IMR-90 (cell line): ENCODE measurements at regions not wholly inside any gene's neighbourhood (a gene's known extent, or its start where the extent isn't known, plus 50 kb on each side); places are given as distances from the start of the nearest gene placed in this dataset.

ENCODE experiments used
- ATAC-seq: fragments of 200-7000 bp; cut with Tn5 transposase; 2 replicates; pipeline ENCODE4 v1.9.1; 2020; ENCODE audit warnings: low read depth, mild to moderate bottlenecking, moderate library complexity
- BruUV-seq: library from RNA; stranded (reverse); fragments of 400-500 nt; replicated peaks from 2 replicates; lab custom pipeline; 2021; lab: Mats Ljungman, UMichigan
- CTCF ChIA-PET: fragments of 300-600 bp; formaldehyde crosslinking; extraction: SDS; loops from one replicate; lab custom pipeline; 2021; ENCODE audit warnings: antibody characterized with exemption; lab: Yijun Ruan, JAX
- POLR2A ChIA-PET: fragments of 300-600 bp; sonication (Branson Sonifier 250); formaldehyde crosslinking; loops from one replicate; lab custom pipeline; 2022; ENCODE audit warnings: antibody characterized with exemption; ENCODE audit not compliant: unreplicated experiment; lab: Charles Lee
- DNase-seq: peaks from one replicate; pipeline ENCODE4 v3.0.0; 2013
- H2AFZ ChIP-seq: replicated peaks from 2 replicates; pipeline ENCODE3; 2013; ENCODE audit warnings: low read length, mild to moderate bottlenecking; ENCODE audit not compliant: poor library complexity
- H2AK5ac ChIP-seq: 2 replicates; pipeline ENCODE4 v1.6.1; 2013; ENCODE audit warnings: low read depth, low read length, inconsistent platforms
- H2AK9ac ChIP-seq: replicated peaks from 2 replicates; pipeline ENCODE3; 2013; ENCODE audit warnings: mild to moderate bottlenecking, low read depth, low read length, moderate library complexity; ENCODE audit not compliant: poor library complexity
- H2BK120ac ChIP-seq: 2 replicates; pipeline ENCODE4 v1.6.1; 2013; ENCODE audit warnings: low read depth, low read length, inconsistent platforms
- H2BK15ac ChIP-seq: 3 replicates; pipeline ENCODE4 v1.6.1; 2013; ENCODE audit warnings: low read depth, low read length, inconsistent platforms
- H2BK20ac ChIP-seq: 2 replicates; pipeline ENCODE4 v1.6.1; 2013; ENCODE audit warnings: low read depth, mild to moderate bottlenecking, inconsistent platforms, low read length, moderate library complexity
- H2BK5ac ChIP-seq: 2 replicates; pipeline ENCODE4 v1.6.1; 2013; ENCODE audit warnings: mild to moderate bottlenecking, low read depth, low read length, inconsistent platforms; ENCODE audit not compliant: poor library complexity, severe bottlenecking
- H3K14ac ChIP-seq: replicated peaks from 2 replicates; pipeline ENCODE4 v1.6.1; 2013; ENCODE audit warnings: low read depth, low read length, inconsistent platforms
- H3K18ac ChIP-seq: 2 replicates; pipeline ENCODE4 v1.6.1; 2013; ENCODE audit warnings: low read depth, low read length, control low read depth
- H3K23ac ChIP-seq: 2 replicates; pipeline ENCODE4 v1.6.1; 2013; ENCODE audit warnings: low read depth, low read length, inconsistent platforms
- H3K27ac ChIP-seq: 2 replicates; pipeline ENCODE4 v1.5.1; 2013; ENCODE audit warnings: mild to moderate bottlenecking, control low read depth, low read length; ENCODE audit not compliant: insufficient read depth
- H3K27me3 ChIP-seq: 2 replicates; pipeline ENCODE4 v1.6.1; 2013; ENCODE audit warnings: low read length; ENCODE audit not compliant: control insufficient read depth, insufficient read depth
- H3K36me3 ChIP-seq: 2 replicates; pipeline ENCODE4 v1.6.1; 2013; ENCODE audit warnings: low read length, mixed read lengths; ENCODE audit not compliant: control insufficient read depth, insufficient read depth
- H3K4ac ChIP-seq: 2 replicates; pipeline ENCODE4 v1.6.1; 2013; ENCODE audit warnings: low read depth, low read length, inconsistent platforms
- H3K4me1 ChIP-seq: 2 replicates; pipeline ENCODE4 v1.6.1; 2013; ENCODE audit warnings: low read length, mixed read lengths; ENCODE audit not compliant: control insufficient read depth, insufficient read depth
- H3K4me2 ChIP-seq: 2 replicates; pipeline ENCODE4 v1.6.1; 2013; ENCODE audit warnings: low read depth, mild to moderate bottlenecking, control low read depth, low read length, moderate library complexity
- H3K4me3 ChIP-seq: 2 replicates; pipeline ENCODE4 v1.5.1; 2013; ENCODE audit warnings: low read depth, mild to moderate bottlenecking, control low read depth, low read length, moderate library complexity; ENCODE audit not compliant: insufficient read depth
- H3K56ac ChIP-seq: 2 replicates; pipeline ENCODE4 v1.6.1; 2013; ENCODE audit warnings: low read length, inconsistent platforms; ENCODE audit not compliant: insufficient read depth; ENCODE audit errors: extremely low read depth
- H3K79me1 ChIP-seq, 2 experiments: 2 replicates each; pipeline ENCODE4 v1.6.1; 2013; ENCODE audit warnings: low read length in 2 of 2, inconsistent platforms in 1 of 2, low read depth in 1 of 2
- H3K9ac ChIP-seq: 2 replicates; pipeline ENCODE4 v1.6.1; 2013; ENCODE audit warnings: low read depth, low read length, control low read depth
- H3K9me1 ChIP-seq: 2 replicates; pipeline ENCODE4 v1.6.1; 2013; ENCODE audit warnings: low read length, inconsistent platforms; ENCODE audit not compliant: insufficient read depth
- H3K9me3 ChIP-seq: 2 replicates; pipeline ENCODE4 v1.6.1; 2013; ENCODE audit warnings: low read length; ENCODE audit not compliant: control insufficient read depth, insufficient read depth
- H4K20me1 ChIP-seq: 2 replicates; pipeline ENCODE4 v1.6.1; 2013; ENCODE audit warnings: low read length, inconsistent platforms; ENCODE audit not compliant: insufficient read depth
- H4K5ac ChIP-seq: 2 replicates; pipeline ENCODE4 v1.6.1; 2013; ENCODE audit warnings: mild to moderate bottlenecking, low read depth, low read length, control low read depth
- H4K8ac ChIP-seq, 2 experiments: 2 replicates each; pipeline ENCODE4 v1.6.1; 2013; ENCODE audit warnings: low read depth in 2 of 2, low read length in 2 of 2, control low read depth in 1 of 2, inconsistent platforms in 1 of 2
- H4K91ac ChIP-seq: 2 replicates; pipeline ENCODE4 v1.6.1; 2013; ENCODE audit warnings: low read depth, low read length, inconsistent platforms; ENCODE audit not compliant: insufficient read depth
- BHLHE40 ChIP-seq: fragments of 150-350 bp; IDR thresholded peaks from 2 replicates; pipeline ENCODE4 v1.6.1; 2016; ENCODE audit warnings: mild to moderate bottlenecking, low read depth, low read length
- CEBPB ChIP-seq: IDR thresholded peaks from 2 replicates; pipeline ENCODE4 v1.6.1; 2012; ENCODE audit warnings: low read depth, low read length, improper control_type of control experiment
- CHD1 ChIP-seq: IDR thresholded peaks from 2 replicates; pipeline ENCODE4 v1.6.1; 2012; ENCODE audit warnings: low read depth, low read length, improper control_type of control experiment
- FOS ChIP-seq: fragments of 150-350 bp; IDR thresholded peaks from 2 replicates; pipeline ENCODE4 v1.6.1; 2016; ENCODE audit warnings: low read depth, low read length
- MAFK ChIP-seq: IDR thresholded peaks from 2 replicates; pipeline ENCODE4 v1.6.1; 2012; ENCODE audit warnings: low read depth, low read length, improper control_type of control experiment
- MAZ ChIP-seq: IDR thresholded peaks from 2 replicates; pipeline ENCODE4 v1.6.1; 2012; ENCODE audit warnings: low read depth, mild to moderate bottlenecking, low read length, improper control_type of control experiment, moderate library complexity, borderline replicate concordance
- MXI1 ChIP-seq: IDR thresholded peaks from 2 replicates; pipeline ENCODE4 v1.6.1; 2012; ENCODE audit warnings: low read depth, mild to moderate bottlenecking, low read length, moderate library complexity, borderline replicate concordance
- NFE2L2 ChIP-seq: fragments of 150-350 bp; IDR thresholded peaks from 2 replicates; pipeline ENCODE4 v1.6.1; 2016; ENCODE audit warnings: low read depth, mild to moderate bottlenecking, low read length
- POLR2A ChIP-seq: IDR thresholded peaks from 2 replicates; pipeline ENCODE4 v1.6.1; 2012; ENCODE audit warnings: mild to moderate bottlenecking, low read depth, low read length
- RAD21 ChIP-seq: IDR thresholded peaks from 2 replicates; pipeline ENCODE4 v1.6.1; 2012; ENCODE audit warnings: low read length, improper control_type of control experiment
- RCOR1 ChIP-seq: IDR thresholded peaks from 2 replicates; pipeline ENCODE4 v1.6.1; 2012; ENCODE audit warnings: mild to moderate bottlenecking, low read length, improper control_type of control experiment; ENCODE audit not compliant: insufficient replicate concordance
- RFX5 ChIP-seq: IDR thresholded peaks from 2 replicates; pipeline ENCODE4 v1.8.0; 2012; ENCODE audit warnings: low read depth, mild to moderate bottlenecking, low read length, moderate library complexity
- SMC3 ChIP-seq: fragments of 150-350 bp; IDR thresholded peaks from 2 replicates; pipeline ENCODE4 v1.6.1; 2016; ENCODE audit warnings: low read depth, mild to moderate bottlenecking, antibody characterized with exemption, low read length, moderate library complexity
- WGBS, 2 experiments: methylation state at CpG; one replicate each; pipeline versions ENCODE4 v1.1.5 to v1.1.7; 2013; ENCODE audit warnings: missing lambda C conversion rate in 2 of 2; ENCODE audit not compliant: insufficient read length in 1 of 2; ENCODE audit errors: extremely low coverage in 2 of 2; 5-methylcytosine and 5-hydroxymethylcytosine counted together
- dilution Hi-C: fragments of 300-500 bp; cut with HindIII; formaldehyde crosslinking; loops from one replicate; pipeline ENCODE4 v1.14.3; 2018; ENCODE audit warnings: low sequenced_read_pairs; ENCODE audit not compliant: unreplicated experiment
- in situ Hi-C: fragments of 300-500 bp; cut with MboI; formaldehyde crosslinking; loops from 3 replicates; pipeline ENCODE4 v1.14.3; 2019; ENCODE audit warnings: low sequenced_read_pairs, inconsistent platforms, mixed read lengths
- intact Hi-C: fragments of 100-400 bp; cut with micrococcal nuclease; formaldehyde crosslinking; loops from 2 replicates; pipeline ENCODE4 v1.10.0; 2022
- TF ChIP-seq, protein P1 (sequence below): fragments of 150-350 bp; IDR thresholded peaks from 2 replicates; pipeline ENCODE4 v1.6.1; 2017; ENCODE audit warnings: mild to moderate bottlenecking, antibody characterized with exemption, low read length, low read depth
- TF ChIP-seq, protein P2 (sequence below): conservative IDR thresholded peaks from 2 replicates; pipeline ENCODE4 v1.5.1; 2012; ENCODE audit warnings: mild to moderate bottlenecking, low read depth, low read length, improper control_type of control experiment
- TF ChIP-seq, protein P3 (sequence below): fragments of 150-350 bp; IDR thresholded peaks from 2 replicates; pipeline ENCODE4 v1.6.1; 2016; ENCODE audit warnings: low read depth, mild to moderate bottlenecking, low read length, moderate library complexity, borderline replicate concordance

DNA sequence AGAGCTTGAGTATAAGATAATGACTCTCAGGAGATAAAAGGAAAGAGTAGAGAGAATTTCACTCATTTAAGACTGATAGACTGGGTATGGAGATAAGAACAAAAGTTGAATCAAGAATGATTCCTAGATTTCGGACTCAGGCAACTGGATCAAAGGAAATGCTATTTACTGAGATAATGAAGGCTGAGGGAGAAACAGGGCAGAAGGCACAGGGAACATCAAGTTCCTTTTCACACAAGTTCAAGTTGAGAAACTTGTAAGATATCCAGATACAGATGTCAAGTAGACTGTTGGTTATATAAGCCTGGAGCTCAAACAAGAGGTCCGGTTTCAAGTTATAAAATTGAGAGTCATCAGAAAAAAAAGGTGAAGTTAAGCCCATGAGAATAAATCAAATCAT is 360.8 kb downstream of the TNS1 start:
- no peaks in the 10 kb centered on the region for H4K20me1 ChIP-seq
- no TSS peak for BruUV-seq
- H2AFZ ChIP-seq: no peak overlapping the region
- no peaks in the 10 kb centered on the region for H3K9me3 ChIP-seq
- no peak overlapping the region for H2BK20ac ChIP-seq
- H2BK15ac ChIP-seq: no peak overlapping the region
- no peak overlapping the region for H3K18ac ChIP-seq
- CTCF ChIA-PET: interaction anchor here (2.3 kb wide), 1 partner anchor 9 kb away, joined by 9 read pairs; no protein-coding TSS in a partner anchor
- H4K5ac ChIP-seq: no peak overlapping the region
- no peak overlapping the region for H3K4me2 ChIP-seq
- H4K8ac ChIP-seq: no peak overlapping the region
- H3K4ac ChIP-seq: no peak overlapping the region
- intact Hi-C loops: loop anchor here (5.0 kb wide), 1 partner anchor 45 kb away; no protein-coding TSS in a partner anchor
- no peak overlapping the region for H3K4me3 ChIP-seq
- H2BK5ac ChIP-seq: no peak overlapping the region
- H2BK120ac ChIP-seq: no peak overlapping the region
- no peak overlapping the region for H3K9ac ChIP-seq
- H3K27ac ChIP-seq: no peak overlapping the region
- DNase-seq: no peak
- no peak for ATAC-seq
- TF ChIP-seq, protein P1, sequence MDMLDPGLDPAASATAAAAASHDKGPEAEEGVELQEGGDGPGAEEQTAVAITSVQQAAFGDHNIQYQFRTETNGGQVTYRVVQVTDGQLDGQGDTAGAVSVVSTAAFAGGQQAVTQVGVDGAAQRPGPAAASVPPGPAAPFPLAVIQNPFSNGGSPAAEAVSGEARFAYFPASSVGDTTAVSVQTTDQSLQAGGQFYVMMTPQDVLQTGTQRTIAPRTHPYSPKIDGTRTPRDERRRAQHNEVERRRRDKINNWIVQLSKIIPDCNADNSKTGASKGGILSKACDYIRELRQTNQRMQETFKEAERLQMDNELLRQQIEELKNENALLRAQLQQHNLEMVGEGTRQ: no peak
- TF ChIP-seq, protein P2, sequence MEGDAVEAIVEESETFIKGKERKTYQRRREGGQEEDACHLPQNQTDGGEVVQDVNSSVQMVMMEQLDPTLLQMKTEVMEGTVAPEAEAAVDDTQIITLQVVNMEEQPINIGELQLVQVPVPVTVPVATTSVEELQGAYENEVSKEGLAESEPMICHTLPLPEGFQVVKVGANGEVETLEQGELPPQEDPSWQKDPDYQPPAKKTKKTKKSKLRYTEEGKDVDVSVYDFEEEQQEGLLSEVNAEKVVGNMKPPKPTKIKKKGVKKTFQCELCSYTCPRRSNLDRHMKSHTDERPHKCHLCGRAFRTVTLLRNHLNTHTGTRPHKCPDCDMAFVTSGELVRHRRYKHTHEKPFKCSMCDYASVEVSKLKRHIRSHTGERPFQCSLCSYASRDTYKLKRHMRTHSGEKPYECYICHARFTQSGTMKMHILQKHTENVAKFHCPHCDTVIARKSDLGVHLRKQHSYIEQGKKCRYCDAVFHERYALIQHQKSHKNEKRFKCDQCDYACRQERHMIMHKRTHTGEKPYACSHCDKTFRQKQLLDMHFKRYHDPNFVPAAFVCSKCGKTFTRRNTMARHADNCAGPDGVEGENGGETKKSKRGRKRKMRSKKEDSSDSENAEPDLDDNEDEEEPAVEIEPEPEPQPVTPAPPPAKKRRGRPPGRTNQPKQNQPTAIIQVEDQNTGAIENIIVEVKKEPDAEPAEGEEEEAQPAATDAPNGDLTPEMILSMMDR: no peak
- no peak for TF ChIP-seq MAZ
- no peak for TF ChIP-seq MAFK
- no peak for TF ChIP-seq RFX5
- no peak for TF ChIP-seq RCOR1
- no peak for TF ChIP-seq SMC3
- TF ChIP-seq POLR2A: no peak
- TF ChIP-seq MXI1: no peak
- TF ChIP-seq CEBPB: no peak
- no peak for TF ChIP-seq NFE2L2
- no peak for TF ChIP-seq BHLHE40
- TF ChIP-seq FOS: no peak
- no peak for TF ChIP-seq RAD21
- TF ChIP-seq CHD1: no peak
- TF ChIP-seq, protein P3, sequence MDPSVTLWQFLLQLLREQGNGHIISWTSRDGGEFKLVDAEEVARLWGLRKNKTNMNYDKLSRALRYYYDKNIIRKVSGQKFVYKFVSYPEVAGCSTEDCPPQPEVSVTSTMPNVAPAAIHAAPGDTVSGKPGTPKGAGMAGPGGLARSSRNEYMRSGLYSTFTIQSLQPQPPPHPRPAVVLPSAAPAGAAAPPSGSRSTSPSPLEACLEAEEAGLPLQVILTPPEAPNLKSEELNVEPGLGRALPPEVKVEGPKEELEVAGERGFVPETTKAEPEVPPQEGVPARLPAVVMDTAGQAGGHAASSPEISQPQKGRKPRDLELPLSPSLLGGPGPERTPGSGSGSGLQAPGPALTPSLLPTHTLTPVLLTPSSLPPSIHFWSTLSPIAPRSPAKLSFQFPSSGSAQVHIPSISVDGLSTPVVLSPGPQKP: no peak
- H3K27me3 ChIP-seq: no peaks in the 10 kb centered on the region
- no peaks in the 10 kb centered on the region for H3K36me3 ChIP-seq
- H4K91ac ChIP-seq: no peak overlapping the region
- no peaks in the 10 kb centered on the region for H3K79me1 ChIP-seq
- H3K14ac ChIP-seq: no peak overlapping the region
- no peaks in the 10 kb centered on the region for H3K9me1 ChIP-seq
- no peak overlapping the region for H3K23ac ChIP-seq
- 100% methylated on average over 1 of the region's 2 CpGs; no CpG with 5 or more reads in 1 of the 2 experiments for WGBS, 2 experiments
- dilution Hi-C loops: no loop called here
- POLR2A ChIA-PET: no interaction called here
- no peak overlapping the region for H2AK5ac ChIP-seq
- in situ Hi-C loops: no loop called here
- H3K56ac ChIP-seq: no peak overlapping the region
- no peak overlapping the region for H2AK9ac ChIP-seq
- H3K4me1 ChIP-seq: no peaks in the 10 kb centered on the region
